GM23338 (cell line): ENCODE measurements at regions not wholly inside any gene's neighbourhood (a gene's known extent, or its start where the extent isn't known, plus 50 kb on each side); places are given as distances from the start of the nearest gene placed in this dataset.

ENCODE experiments used
- ETS1 ChIP-seq: IDR thresholded peaks from 2 replicates; pipeline ENCODE4 v1.6.1; 2016; ENCODE audit warnings: antibody characterized with exemption
- EZH2phosphoT487 ChIP-seq: fragments of 200-600 bp; sonication (generic); IDR thresholded peaks from one replicate; pipeline ENCODE4 v1.8.1; 2018; ENCODE audit warnings: antibody characterized with exemption; ENCODE audit not compliant: unreplicated experiment
- JUNB ChIP-seq: IDR thresholded peaks from one replicate; pipeline ENCODE4 v1.6.1; 2016; ENCODE audit warnings: antibody characterized with exemption; ENCODE audit not compliant: unreplicated experiment
- NANOG ChIP-seq: IDR thresholded peaks from 2 replicates; pipeline ENCODE4 v1.6.1; 2016; ENCODE audit warnings: antibody characterized with exemption, borderline replicate concordance
- POLR2AphosphoS5 ChIP-seq: IDR thresholded peaks from 2 replicates; pipeline ENCODE4 v1.6.1; 2016; ENCODE audit warnings: antibody characterized with exemption, low read depth
- REST ChIP-seq: IDR thresholded peaks from one replicate; pipeline ENCODE4 v1.6.1; 2018; ENCODE audit warnings: antibody characterized with exemption; ENCODE audit not compliant: unreplicated experiment
- STAT1 ChIP-seq: IDR thresholded peaks from one replicate; pipeline ENCODE4 v1.6.1; 2016; ENCODE audit warnings: antibody characterized with exemption; ENCODE audit not compliant: unreplicated experiment
- ZNF114 ChIP-seq: fragments of 250-450 bp; sonication (Bioruptor Pico); IDR thresholded peaks from 2 replicates; pipeline ENCODE4 v1.5.0; 2020; ENCODE audit warnings: mild to moderate bottlenecking, moderate library complexity
- ZNF331 ChIP-seq: fragments of 250-450 bp; sonication (Bioruptor Pico); IDR thresholded peaks from 2 replicates; pipeline ENCODE4 v1.5.0; 2020; ENCODE audit warnings: low read depth, mild to moderate bottlenecking, moderate library complexity
- ZNF462 ChIP-seq: fragments of 250-450 bp; sonication (Bioruptor Pico); IDR thresholded peaks from 2 replicates; pipeline ENCODE4 v1.5.0; 2020; ENCODE audit warnings: mild to moderate bottlenecking, moderate library complexity

- TF ChIP-seq ZNF462 (CRISPR knock-in tag) (no peak), ZNF114 (CRISPR knock-in tag) (no peak), ETS1 (no peak), JUNB (no peak), REST (no peak), NANOG (no peak), STAT1 (no peak), EZH2phosphoT487 (no peak), POLR2AphosphoS5 (no peak), ZNF331 (CRISPR knock-in tag) (no peak)
These were observed 187.0 kb downstream of the CARTPT start (continued) for GRCh38 chr5:71905834-71906711.
